Osteoblast (primary cell): ENCODE measurements at regions not wholly inside any gene's neighbourhood (a gene's known extent, or its start where the extent isn't known, plus 50 kb on each side); places are given as distances from the start of the nearest gene placed in this dataset.

Experiments
- DNase-seq: peaks from one replicate; pipeline ENCODE4 v3.0.0; 2011; ENCODE audit warnings: low spot score, mixed read lengths; ENCODE audit not compliant: insufficient read length; ENCODE audit errors: missing footprints
- H2AFZ ChIP-seq: 2 replicates; pipeline ENCODE4 v1.6.0; 2011; ENCODE audit warnings: mild to moderate bottlenecking, low read length
- H3K27ac ChIP-seq: 2 replicates; pipeline ENCODE4 v1.5.1; 2011; ENCODE audit warnings: mild to moderate bottlenecking, low read depth, low read length, moderate library complexity
- H3K27me3 ChIP-seq: 2 replicates; pipeline ENCODE4 v1.6.0; 2012; ENCODE audit warnings: mild to moderate bottlenecking, control low read depth, inconsistent platforms, low read length, moderate library complexity; ENCODE audit not compliant: insufficient read depth
- H3K36me3 ChIP-seq: 2 replicates; pipeline ENCODE4 v1.5.1; 2011; ENCODE audit warnings: mild to moderate bottlenecking, low read length, control low read depth, moderate library complexity; ENCODE audit not compliant: insufficient read depth
- H3K4me1 ChIP-seq: 2 replicates; pipeline ENCODE4 v1.5.1; 2011; ENCODE audit warnings: mild to moderate bottlenecking, low read length, control low read depth, moderate library complexity; ENCODE audit not compliant: insufficient read depth
- H3K4me2 ChIP-seq: 2 replicates; pipeline ENCODE4 v1.6.0; 2011; ENCODE audit warnings: mild to moderate bottlenecking, low read length; ENCODE audit not compliant: insufficient read depth
- H3K4me3 ChIP-seq: fragments of 200-600 bp; sonication (generic); 3 replicates; pipeline ENCODE4 v1.5.1; 2012; ENCODE audit warnings: mild to moderate bottlenecking, low read length, inconsistent platforms; ENCODE audit not compliant: insufficient read depth
- H3K79me2 ChIP-seq: 2 replicates; pipeline ENCODE4 v1.6.0; 2012; ENCODE audit warnings: mild to moderate bottlenecking, low read length, control low read depth, inconsistent platforms; ENCODE audit not compliant: insufficient read depth
- H3K9me3 ChIP-seq: 2 replicates; pipeline ENCODE4 v1.5.1; 2011; ENCODE audit warnings: low read depth, low read length, control low read depth
- H4K20me1 ChIP-seq: 2 replicates; pipeline ENCODE4 v1.6.0; 2012; ENCODE audit warnings: mild to moderate bottlenecking, low read length, control low read depth; ENCODE audit not compliant: insufficient read depth
- TF ChIP-seq, protein P1 (sequence below): IDR thresholded peaks from 2 replicates; pipeline ENCODE4 v1.5.1; 2011; ENCODE audit warnings: mild to moderate bottlenecking, low read depth, low read length, moderate library complexity; ENCODE audit errors: extremely low read depth

DNA sequence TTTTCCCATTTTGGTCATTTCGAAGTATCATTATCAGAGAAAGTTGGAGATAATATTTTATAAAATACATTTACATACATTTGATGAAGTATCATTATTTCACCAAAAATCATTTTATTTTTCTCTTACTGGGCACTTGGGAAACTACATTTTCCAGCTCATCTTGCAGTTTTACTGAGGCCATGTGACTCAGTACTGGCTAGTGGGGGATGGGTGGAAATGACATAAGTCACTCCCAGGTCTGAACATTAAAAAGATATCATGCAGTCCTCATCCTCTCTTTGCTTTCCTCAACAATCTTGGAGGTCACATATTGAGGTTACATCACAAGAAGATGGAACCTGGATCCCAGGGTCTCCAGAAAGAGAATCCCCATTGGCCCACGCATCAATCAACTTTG lies 84.1 kb downstream of the CD24 start:
- no peak for DNase-seq
- TF ChIP-seq, protein P1, sequence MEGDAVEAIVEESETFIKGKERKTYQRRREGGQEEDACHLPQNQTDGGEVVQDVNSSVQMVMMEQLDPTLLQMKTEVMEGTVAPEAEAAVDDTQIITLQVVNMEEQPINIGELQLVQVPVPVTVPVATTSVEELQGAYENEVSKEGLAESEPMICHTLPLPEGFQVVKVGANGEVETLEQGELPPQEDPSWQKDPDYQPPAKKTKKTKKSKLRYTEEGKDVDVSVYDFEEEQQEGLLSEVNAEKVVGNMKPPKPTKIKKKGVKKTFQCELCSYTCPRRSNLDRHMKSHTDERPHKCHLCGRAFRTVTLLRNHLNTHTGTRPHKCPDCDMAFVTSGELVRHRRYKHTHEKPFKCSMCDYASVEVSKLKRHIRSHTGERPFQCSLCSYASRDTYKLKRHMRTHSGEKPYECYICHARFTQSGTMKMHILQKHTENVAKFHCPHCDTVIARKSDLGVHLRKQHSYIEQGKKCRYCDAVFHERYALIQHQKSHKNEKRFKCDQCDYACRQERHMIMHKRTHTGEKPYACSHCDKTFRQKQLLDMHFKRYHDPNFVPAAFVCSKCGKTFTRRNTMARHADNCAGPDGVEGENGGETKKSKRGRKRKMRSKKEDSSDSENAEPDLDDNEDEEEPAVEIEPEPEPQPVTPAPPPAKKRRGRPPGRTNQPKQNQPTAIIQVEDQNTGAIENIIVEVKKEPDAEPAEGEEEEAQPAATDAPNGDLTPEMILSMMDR = no peak

DNA sequence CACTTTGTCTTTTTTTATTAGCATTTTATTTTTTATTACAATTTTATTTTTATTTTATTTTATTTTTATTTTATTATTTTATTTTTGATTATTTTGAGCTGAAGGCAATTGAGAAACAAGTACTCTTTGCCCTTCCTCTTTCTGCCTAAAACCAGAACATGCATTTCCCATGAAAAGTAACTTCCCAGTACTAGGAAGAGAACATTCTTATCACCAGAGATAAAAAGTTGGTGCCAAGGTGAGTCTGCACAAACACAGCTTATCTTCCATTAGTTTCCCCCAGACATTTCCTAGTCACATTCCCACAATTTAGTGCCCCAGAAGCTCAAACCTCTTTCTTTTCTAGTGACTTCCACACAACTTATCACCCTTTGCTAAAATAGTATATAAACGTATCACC lies 84.8 kb downstream of the CD24 start:
- Histone ChIP-seq H3K27ac (no peak overlapping the region), H3K27me3 (no peaks in the 10 kb centered on the region), H2AFZ (no peak overlapping the region), H3K4me3 (no peak overlapping the region), H3K9me3 (no peaks in the 10 kb centered on the region), H3K36me3 (no peaks in the 10 kb centered on the region), H3K4me2 (no peak overlapping the region), H3K79me2 (no peaks in the 10 kb centered on the region), H4K20me1 (no peaks in the 10 kb centered on the region), H3K4me1 (peaks cover 11% of the 10 kb centered on the region)
- no peak for DNase-seq
- TF ChIP-seq, protein P1 = no peak

More for the DNA sequence above, 84.1 kb downstream of the CD24 start:
- H2AFZ ChIP-seq = no peak overlapping the region
- no peaks in the 10 kb centered on the region for H4K20me1 ChIP-seq
- H3K4me1 ChIP-seq = peaks cover 11% of the 10 kb centered on the region
- H3K27ac ChIP-seq = no peak overlapping the region
- no peaks in the 10 kb centered on the region for H3K79me2 ChIP-seq
- H3K4me3 ChIP-seq = no peak overlapping the region
- no peak overlapping the region for H3K4me2 ChIP-seq
- H3K9me3 ChIP-seq = no peaks in the 10 kb centered on the region
- H3K36me3 ChIP-seq = no peaks in the 10 kb centered on the region
- no peaks in the 10 kb centered on the region for H3K27me3 ChIP-seq

DNA sequence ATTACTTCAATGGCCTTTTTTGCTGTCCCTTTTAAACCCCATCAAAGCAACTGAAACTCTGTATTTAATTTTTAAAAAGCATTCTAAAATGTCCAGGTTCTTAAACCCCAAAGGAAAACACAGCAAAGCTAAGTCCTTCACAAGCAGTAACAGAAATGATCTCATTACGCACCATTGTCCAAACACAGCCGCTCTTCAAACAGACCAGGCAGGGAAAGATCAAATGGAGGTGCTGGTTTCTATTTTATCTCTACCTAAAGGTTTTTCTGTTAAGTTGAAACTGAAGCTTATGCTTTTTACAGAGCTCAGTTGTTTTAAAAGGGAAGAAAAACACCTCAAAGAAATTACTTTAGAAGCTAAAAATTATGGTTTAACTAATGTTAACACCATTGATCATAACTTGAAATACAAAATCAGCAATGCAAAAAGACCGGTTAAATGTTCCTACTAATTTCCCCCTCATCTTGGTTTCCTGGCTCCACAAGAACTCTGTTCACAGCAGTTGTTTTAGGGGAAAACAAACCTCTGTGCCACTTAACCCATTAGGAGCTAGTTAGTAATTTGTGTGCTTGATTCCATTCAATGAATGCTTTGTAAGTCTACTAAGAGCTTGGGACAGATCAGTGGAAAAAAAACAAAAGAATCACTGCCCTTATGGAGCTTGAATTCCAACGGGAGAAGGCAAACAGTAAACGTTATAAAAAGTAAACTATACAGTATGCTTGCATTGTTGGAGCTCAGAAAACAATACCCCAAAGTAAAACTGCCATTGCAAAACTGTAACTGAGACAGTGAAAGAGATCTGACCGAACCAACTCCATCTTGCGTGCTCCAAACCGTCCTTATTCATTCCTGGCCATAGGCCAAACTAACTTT lies 87.4 kb downstream of the CD24 start:
- Histone ChIP-seq H3K79me2 (no peaks in the 10 kb centered on the region), H3K4me3 (no peak overlapping the region), H3K4me1 (peaks cover 11% of the 10 kb centered on the region), H3K27me3 (no peaks in the 10 kb centered on the region), H3K9me3 (no peaks in the 10 kb centered on the region), H3K36me3 (no peaks in the 10 kb centered on the region), H4K20me1 (no peaks in the 10 kb centered on the region), H3K4me2 (peak overlapping the region; percentile 13), H2AFZ (peak overlapping the region; percentile 66), H3K27ac (no peak overlapping the region)
- no peak for DNase-seq
- TF ChIP-seq, protein P1 = no peak

DNA sequence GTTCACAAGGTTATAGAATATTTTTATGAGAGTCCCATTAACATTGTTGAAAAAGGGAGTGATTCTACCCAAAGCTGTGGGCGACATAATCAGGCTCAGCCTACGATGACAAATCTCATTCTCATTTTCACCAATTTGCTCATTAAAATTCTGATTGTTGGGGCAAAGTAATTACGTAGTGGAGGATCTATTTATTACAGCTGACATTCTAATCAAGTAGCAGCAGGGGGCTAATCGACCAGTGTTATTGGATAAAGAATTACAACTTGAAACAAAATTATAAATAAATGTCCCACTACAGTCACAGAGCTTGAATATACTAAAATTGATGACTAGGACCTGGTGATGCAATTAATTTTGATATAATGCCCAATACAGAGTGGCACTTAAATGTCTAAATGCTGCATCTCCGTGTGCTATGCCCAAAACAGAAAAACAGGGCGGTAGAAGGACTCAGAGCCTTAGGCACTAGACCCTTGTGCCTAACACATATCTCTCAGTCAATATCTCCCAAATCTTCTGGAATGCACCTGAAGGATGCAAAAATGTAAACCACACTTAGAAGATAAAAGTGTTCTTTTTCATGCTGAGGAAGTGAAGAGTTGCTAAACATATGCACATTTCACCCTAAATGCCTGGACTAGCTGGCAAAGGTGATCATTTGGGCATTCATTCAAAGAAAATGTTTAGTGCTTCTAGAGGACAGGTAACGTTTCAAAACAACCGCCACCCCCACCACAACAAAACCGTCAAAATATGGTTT lies 88.3 kb downstream of the CD24 start:
- Histone ChIP-seq H3K4me1 (peaks cover 11% of the 10 kb centered on the region), H3K4me2 (no peak overlapping the region), H4K20me1 (no peaks in the 10 kb centered on the region), H3K79me2 (no peaks in the 10 kb centered on the region), H3K27me3 (no peaks in the 10 kb centered on the region), H3K27ac (no peak overlapping the region), H2AFZ (no peak overlapping the region), H3K9me3 (no peaks in the 10 kb centered on the region), H3K4me3 (no peak overlapping the region), H3K36me3 (no peaks in the 10 kb centered on the region)
- TF ChIP-seq, protein P1 = no peak
- no peak for DNase-seq
